Astrocyte (in vitro differentiated cells and primary cell): ENCODE measurements at regions not wholly inside any gene's neighbourhood (a gene's known extent, or its start where the extent isn't known, plus 50 kb on each side); places are given as distances from the start of the nearest gene placed in this dataset.

Experiments used
- EZH2 ChIP-seq: IDR thresholded peaks from 2 replicates; pipeline ENCODE4 v1.6.1; 2012; ENCODE audit warnings: mild to moderate bottlenecking, low read length, inconsistent platforms; ENCODE audit not compliant: insufficient read depth
- TF ChIP-seq, protein P1 (sequence below): IDR thresholded peaks from 2 replicates; pipeline ENCODE4 v1.5.1; 2011; ENCODE audit warnings: low read depth, mild to moderate bottlenecking, inconsistent platforms, low read length, moderate library complexity; ENCODE audit not compliant: insufficient read depth

- TF ChIP-seq, protein P1, sequence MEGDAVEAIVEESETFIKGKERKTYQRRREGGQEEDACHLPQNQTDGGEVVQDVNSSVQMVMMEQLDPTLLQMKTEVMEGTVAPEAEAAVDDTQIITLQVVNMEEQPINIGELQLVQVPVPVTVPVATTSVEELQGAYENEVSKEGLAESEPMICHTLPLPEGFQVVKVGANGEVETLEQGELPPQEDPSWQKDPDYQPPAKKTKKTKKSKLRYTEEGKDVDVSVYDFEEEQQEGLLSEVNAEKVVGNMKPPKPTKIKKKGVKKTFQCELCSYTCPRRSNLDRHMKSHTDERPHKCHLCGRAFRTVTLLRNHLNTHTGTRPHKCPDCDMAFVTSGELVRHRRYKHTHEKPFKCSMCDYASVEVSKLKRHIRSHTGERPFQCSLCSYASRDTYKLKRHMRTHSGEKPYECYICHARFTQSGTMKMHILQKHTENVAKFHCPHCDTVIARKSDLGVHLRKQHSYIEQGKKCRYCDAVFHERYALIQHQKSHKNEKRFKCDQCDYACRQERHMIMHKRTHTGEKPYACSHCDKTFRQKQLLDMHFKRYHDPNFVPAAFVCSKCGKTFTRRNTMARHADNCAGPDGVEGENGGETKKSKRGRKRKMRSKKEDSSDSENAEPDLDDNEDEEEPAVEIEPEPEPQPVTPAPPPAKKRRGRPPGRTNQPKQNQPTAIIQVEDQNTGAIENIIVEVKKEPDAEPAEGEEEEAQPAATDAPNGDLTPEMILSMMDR = no peak
- no peak for TF ChIP-seq EZH2
Measured at GRCh38 chr13:31477961-31478360, 261.4 kb upstream of the RXFP2 start.
